22Rv1 (cell line): ENCODE measurements at regions not wholly inside any gene's neighbourhood (a gene's known extent, or its start where the extent isn't known, plus 50 kb on each side); places are given as distances from the start of the nearest gene placed in this dataset.
"Not testable (repeated sequence)": the region's sequence is repeated elsewhere in the genome, so short reads cannot be mapped to it uniquely, and the experiment has no call there.

Experiments
- ZFX ChIP-seq: fragments of 450-650 bp; IDR thresholded peaks from 2 replicates; pipeline ENCODE4 v1.6.1; 2017; ENCODE audit warnings: antibody characterized with exemption, borderline replicate concordance
- TF ChIP-seq, protein P1 (sequence below): fragments of 450-650 bp; IDR thresholded peaks from 2 replicates; pipeline ENCODE4 v1.5.1; 2017; ENCODE audit warnings: mild to moderate bottlenecking

DNA sequence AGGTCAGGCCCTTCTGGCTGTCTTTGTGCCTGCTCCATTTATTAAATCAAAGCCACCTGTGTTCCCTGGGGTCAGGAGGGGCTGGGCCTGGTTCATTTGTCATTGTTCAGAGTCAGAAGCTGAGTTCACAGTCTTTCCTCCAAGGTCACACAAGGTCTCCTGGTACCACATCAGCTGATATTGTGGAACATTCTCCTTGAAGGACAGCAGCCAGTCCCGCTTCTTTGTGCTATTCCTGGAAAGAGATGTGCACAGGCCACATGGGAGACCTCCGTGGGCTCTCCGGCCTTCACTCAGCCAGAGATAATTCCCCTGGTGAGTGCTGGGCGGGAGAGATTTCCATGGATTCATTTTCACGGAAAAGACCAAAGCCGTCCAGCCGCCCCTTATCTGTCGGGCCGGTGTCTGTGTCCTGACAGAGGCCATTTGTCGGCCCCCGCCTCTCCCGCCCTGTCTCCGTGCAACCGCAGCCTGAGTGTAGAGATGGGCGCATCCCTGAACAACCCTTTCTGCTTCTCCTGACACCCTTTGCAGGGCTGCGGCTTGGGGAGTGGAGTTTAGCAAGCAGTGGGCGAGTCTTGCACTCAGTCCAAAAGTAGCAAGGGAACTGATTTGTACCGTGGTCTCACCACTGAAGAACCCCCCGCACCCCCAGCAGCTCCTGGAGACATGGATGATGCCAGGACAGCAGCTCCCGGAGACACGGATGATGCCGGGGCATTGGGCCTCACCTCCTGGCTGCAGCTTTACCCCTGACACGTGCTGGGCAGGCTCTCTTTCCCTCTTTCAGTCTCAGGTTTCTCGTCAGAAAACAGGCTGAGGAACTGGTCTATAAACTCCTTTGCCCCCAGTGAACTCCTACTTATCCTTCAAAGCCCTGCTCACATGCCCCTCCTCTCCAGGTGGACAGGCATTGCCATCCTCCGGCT lies 198.4 kb downstream of the LAT start:
- TF ChIP-seq, protein P1, sequence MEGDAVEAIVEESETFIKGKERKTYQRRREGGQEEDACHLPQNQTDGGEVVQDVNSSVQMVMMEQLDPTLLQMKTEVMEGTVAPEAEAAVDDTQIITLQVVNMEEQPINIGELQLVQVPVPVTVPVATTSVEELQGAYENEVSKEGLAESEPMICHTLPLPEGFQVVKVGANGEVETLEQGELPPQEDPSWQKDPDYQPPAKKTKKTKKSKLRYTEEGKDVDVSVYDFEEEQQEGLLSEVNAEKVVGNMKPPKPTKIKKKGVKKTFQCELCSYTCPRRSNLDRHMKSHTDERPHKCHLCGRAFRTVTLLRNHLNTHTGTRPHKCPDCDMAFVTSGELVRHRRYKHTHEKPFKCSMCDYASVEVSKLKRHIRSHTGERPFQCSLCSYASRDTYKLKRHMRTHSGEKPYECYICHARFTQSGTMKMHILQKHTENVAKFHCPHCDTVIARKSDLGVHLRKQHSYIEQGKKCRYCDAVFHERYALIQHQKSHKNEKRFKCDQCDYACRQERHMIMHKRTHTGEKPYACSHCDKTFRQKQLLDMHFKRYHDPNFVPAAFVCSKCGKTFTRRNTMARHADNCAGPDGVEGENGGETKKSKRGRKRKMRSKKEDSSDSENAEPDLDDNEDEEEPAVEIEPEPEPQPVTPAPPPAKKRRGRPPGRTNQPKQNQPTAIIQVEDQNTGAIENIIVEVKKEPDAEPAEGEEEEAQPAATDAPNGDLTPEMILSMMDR = not testable (repeated sequence)
- TF ChIP-seq ZFX = not testable (repeated sequence)
